Skin epidermis (tissue), 12 donors: ENCODE measurements at regions not wholly inside any gene's neighbourhood (a gene's known extent, or its start where the extent isn't known, plus 50 kb on each side); places are given as distances from the start of the nearest gene placed in this dataset.
"Not testable (repeated sequence)": the region's sequence is repeated elsewhere in the genome, so short reads cannot be mapped to it uniquely, and the experiment has no call there.

ENCODE experiments used
- H3K27ac ChIP-seq, 21 experiments: fragments of 200-600 bp; sonication (generic) in 11 of 21; one replicate each; pipeline ENCODE4 v1.5.0; 2020; ENCODE audit warnings: mild to moderate bottlenecking in 3 of 21, inconsistent platforms in 2 of 21, moderate library complexity in 2 of 21
- H3K4me3 ChIP-seq, 7 experiments: fragments of 200-600 bp; sonication (generic) in 2 of 7; one replicate each; pipeline ENCODE4 v1.5.0; 2020; ENCODE audit warnings: inconsistent platforms in 2 of 7, mild to moderate bottlenecking in 2 of 7, moderate library complexity in 1 of 7

DNA sequence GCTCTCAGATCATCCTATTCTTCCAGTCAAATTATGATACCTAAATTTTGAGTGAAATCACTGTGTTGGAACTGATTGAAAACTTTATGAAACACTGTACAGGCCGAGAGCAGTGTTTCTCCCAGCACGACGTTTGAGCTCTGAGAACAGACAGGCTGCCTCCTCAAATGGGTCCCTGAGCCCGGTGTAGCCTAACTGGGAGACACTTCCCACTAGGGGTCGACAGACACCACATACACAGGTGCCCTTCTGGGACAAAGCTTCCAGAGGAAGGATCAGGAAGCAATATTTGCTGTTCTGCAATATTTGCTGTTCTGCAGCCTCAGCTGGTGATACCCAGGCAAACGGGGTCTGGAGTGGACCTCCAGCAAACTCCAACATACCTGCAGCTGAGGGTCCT is 392.5 kb upstream of the PBX1 start:
- not testable (repeated sequence) for H3K27ac ChIP-seq, H3K4me3 ChIP-seq

DNA sequence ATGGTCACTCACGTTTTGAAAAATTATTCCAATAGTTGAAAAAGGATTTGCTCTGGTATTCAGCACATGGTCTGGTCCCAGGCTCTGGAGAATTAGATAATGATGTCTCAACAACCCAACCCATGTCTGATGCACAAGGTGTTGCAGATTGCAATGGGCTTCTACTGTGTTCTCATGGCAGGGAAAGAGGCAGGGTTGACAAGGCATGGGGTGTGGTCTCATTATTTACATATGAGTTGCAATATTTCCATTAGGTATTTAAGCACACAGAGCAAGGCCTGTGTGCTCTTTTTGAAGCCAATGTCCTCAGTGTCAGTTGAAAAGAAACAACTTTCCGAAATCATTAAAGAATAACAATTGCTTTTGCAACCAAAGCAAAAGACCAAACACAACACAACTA is 381.9 kb upstream of the PBX1 start:
- no peak overlapping the region for H3K4me3 ChIP-seq
- no peak overlapping the region for H3K27ac ChIP-seq

DNA sequence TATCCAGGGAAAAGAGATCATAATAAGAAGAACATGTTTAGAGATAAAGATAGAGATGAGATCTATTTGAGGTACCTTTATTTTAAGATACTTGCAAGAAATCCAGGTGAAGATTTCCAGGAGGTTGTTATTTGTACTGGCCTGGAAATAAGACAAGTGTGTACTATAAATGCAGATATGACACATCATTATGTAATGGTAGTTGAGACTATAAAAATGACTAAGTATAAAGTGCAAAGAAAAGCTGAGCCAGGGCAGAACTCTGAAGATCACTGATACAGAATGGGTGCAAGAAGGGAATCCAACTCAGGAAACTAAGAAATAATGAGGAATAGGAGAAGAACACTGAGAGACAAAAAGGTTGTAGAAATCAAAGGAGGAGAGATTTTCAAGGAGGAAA is 378.2 kb upstream of the PBX1 start:
- H3K4me3 ChIP-seq: no peak overlapping the region
- no peak overlapping the region for H3K27ac ChIP-seq

DNA sequence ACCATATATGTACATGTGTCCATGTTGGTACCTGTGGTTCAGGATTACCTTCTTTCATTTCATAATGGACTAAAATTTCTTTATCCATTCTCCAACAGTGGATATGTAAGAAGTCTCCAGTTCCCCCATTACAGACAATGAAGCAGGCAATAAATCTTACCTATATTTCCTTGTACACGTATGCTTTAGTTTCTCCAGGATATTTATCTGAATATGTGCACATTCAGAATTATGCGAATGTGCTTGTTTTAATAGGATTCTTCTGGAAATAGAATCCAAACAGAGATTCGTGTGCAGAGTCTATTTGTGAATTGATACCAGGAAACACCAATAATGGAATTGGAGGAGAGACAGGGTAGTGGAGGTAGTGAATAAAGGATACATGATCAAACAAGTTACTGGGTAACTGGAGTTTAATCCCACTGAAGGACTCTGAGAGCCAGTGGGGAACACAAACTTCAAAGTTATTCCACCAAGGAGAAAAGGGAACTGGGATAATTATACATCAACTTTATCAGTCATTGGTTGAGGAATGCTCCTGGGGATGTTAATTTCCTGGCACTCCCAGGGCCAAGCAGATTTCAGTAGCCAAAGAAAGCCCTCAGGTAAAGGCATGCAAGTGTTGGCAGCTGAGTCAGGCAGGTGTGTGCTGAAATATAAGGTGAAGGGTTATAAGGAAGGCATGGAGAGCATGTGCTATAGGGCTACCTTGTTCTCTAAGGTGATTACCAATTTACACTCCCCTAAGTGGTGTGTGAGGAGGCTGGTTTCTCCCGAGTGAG is 374.9 kb upstream of the PBX1 start:
- no peak overlapping the region for H3K4me3 ChIP-seq
- no peak overlapping the region for H3K27ac ChIP-seq

DNA sequence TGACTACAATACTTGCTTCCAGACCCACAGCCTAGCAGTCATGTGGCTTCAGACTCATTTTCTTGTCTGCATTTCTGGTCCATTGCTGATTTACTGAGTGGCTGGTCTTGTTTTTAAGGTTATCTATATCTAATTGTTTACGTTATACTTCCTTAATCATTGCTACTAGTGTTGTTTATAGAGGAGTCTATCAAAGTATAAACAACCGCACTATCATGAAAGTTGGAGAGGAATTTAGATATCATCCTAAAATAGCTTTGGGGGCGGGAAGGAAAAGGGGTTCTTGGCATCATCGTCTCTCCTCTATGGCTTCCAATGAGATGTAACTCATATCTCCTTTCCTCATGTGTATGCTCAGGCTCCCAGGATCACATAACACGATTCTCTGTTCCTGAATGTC is 372.1 kb upstream of the PBX1 start:
- Histone ChIP-seq H3K27ac (no peak overlapping the region), H3K4me3 (no peak overlapping the region)

DNA sequence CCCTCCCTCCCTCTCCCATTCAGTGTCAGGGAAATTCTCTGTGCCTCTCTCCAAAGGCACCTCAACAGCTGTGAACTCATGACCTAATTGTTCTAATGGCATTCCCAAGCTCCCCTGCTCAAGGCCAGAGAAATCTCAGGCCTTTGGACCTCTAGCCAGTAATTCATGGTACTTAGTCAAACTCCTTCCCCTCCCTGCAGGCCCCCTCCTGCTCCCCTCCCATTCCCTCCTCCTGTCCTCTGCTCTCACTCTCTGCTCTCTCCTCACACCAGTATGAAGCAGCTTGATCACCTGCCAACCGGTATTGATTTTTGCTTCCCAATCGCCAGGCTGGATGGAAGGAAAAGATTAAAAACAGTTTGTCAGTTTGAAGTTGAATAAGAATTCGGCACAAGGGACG is 370.5 kb upstream of the PBX1 start:
- no peak overlapping the region for H3K27ac ChIP-seq
- H3K4me3 ChIP-seq: no peak overlapping the region

DNA sequence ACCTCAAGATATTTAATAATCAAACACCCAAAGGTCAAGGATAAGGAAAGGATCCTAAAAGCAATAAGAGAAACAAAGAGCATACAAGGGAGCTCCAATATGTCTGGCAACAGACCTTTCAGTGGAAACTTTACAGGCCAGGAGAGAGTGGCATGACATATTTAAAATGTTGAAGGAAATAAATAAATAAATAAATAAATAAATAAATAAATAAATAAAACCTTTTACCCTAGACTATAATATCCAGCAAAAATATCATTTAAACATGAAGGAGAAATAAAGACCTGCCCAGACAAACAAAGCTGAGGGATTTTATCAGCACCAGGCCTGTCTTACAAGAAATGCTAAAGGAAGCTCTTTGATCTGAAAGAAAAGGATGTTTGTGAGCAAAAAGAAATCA is 367.8 kb upstream of the PBX1 start:
- Histone ChIP-seq H3K4me3 (no peak overlapping the region), H3K27ac (no peak overlapping the region)

DNA sequence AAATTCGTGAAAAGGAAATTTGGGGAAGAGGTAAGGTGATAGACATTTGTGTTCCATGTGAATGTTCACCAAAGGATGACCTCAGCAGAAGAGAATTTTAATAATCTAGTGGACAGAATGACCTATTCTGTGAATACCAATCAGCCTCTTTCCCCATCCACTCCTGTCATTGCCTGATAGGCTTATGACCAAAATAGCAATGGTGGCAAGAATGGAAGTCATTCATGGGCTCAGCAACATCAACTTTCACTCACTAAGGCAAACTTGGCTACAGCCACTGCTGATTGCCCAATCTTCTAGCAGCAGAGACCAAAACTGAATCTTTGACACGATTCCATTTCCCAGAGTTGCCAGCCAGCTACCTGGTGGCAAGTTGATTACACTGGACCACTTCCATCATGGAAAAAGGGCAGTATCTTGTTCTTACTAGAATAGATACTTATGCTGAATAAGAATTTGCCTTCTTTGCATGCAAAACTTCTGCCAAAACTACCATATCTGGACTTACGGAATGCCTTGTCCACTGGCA is 348.7 kb upstream of the PBX1 start:
- Histone ChIP-seq H3K4me3 (no peak overlapping the region), H3K27ac (no peak overlapping the region)

DNA sequence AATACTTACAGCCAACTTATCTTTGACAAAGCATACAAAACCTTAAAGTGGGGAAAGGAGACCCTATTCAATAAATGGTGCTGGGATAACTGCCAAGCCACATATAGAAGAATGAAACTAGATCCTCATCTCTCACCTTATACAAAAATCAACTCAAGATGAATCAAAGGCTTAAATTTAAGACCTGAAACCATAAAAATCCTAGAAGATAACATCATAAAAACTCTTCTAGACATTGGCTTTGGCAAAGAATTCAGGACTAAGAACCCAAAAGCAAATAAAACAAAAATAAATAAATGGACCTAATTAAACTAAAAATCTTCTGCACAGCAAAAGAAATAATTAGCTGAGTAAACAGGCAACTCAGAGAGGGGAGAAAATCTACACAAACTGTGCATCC is 335.6 kb upstream of the PBX1 start:
- H3K4me3 ChIP-seq: no peak overlapping the region

DNA sequence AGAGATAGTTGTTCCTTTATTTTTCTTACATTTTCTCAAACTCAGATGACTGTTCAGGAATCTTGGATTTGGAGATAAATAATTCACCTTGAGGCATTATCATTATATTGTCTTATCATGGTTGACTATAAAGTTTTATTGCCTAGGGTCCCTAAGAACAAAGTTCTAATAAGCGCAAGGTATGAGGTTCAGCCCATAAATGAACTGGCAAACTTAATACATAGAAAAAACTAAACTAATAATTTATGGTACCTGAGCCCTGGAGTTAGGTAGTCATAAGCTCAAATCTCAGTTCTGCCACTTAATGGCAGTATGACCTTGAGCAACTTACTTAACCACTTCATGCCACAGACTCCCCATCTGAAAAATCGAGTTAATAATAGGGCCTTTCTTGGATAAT is 334.0 kb upstream of the PBX1 start:
- Histone ChIP-seq H3K27ac (no peak overlapping the region), H3K4me3 (no peak overlapping the region)

More for the DNA sequence above, 335.6 kb upstream of the PBX1 start:
- no peak overlapping the region for H3K27ac ChIP-seq

DNA sequence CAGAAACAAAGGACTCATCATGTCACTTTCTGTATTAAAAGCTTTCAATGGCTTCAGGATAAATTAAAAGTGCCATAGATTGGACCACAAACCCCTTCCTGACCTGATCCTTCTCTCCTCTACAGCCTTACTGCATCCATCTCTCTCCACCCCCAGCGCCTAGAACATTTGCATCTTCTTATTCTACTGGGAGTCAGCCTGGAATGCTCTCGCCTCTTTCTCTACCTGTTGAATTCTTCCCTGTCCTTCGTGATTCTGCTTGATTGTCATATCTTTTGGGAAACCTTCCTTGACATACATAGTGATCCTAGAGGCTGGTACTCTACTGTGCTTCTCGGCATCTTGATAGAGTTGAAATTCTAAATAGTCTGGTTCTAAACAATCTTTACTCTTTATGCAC is 332.0 kb upstream of the PBX1 start:
- H3K4me3 ChIP-seq: no peak overlapping the region
- H3K27ac ChIP-seq: no peak overlapping the region

DNA sequence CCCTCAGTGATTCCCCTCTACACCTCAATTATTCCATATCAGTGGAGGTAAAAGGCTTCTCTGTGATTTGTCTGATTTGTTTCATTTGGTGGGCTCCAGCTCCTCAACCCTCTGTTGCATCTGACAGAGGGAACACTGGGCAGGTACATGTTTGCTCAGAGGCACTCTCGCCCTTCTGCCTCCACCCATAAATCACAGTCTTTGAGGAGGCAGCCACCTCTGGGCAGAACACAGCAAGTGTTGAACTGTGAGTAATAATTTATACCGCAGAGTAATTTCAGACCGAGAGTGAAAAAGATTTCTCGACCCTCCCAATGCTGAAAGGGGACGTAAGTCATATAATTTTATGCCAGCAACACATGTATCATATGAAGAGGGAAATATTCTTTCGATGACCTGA is 330.1 kb upstream of the PBX1 start:
- Histone ChIP-seq H3K4me3 (no peak overlapping the region), H3K27ac (no peak overlapping the region)

DNA sequence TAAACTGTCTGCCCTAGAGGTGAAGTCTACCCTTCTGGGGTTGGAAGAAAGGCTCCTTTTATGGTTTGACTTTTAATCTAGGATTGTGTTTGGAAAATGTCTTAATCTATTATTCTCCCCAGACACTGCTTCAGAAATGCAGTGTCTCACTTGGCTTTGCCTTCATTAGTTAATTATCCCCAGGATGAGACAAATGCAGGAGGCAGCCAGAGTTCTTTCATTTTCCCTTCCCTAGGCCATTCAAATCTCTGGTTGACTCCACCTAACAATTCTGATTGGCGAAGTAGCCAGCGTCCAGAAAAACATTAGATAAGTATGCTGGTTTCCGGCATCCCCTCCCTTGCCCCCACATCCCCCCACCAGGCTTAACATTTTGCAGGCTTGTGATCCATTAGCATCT is 325.8 kb upstream of the PBX1 start:
- Histone ChIP-seq H3K4me3 (no peak overlapping the region), H3K27ac (no peak overlapping the region)

DNA sequence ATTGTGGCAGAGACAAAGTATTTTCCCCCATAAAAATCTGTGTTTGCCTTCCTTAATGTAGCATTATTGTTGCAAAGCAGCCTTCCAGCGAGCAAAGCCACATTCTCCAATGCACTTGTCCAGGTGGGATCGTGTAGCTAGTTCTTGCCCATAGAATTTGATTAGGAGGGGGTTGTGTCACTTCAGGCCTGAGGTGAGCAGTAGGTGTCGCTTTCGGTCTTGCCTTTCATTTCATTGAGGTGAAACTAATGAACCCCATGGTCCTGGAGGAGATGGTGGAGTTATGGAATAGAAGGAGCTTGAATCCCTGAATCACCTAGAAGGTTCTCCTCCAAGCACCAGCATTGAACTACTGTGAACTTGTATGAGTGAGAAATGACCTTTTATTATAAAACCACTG is 318.9 kb upstream of the PBX1 start:
- H3K27ac ChIP-seq: no peak overlapping the region
- H3K4me3 ChIP-seq: no peak overlapping the region

DNA sequence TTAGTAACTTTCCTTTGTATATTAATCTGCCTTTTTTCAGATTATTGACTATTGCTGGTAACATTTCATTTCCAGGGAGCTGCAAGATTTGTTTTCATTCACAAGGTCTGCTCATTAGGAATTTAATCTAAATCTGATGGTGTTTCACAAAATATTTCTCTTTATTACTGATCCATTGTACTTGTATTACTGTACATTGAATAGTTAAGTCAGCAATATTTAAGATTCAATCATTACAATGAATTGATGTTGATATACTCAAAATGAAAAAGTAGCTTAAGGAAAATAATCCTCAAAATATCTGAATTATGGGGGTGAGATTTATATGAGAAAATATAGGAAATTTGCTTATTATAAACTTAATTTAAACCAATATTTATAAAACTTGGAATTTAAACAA is 308.6 kb upstream of the PBX1 start:
- no peak overlapping the region for H3K27ac ChIP-seq
- H3K4me3 ChIP-seq: no peak overlapping the region

DNA sequence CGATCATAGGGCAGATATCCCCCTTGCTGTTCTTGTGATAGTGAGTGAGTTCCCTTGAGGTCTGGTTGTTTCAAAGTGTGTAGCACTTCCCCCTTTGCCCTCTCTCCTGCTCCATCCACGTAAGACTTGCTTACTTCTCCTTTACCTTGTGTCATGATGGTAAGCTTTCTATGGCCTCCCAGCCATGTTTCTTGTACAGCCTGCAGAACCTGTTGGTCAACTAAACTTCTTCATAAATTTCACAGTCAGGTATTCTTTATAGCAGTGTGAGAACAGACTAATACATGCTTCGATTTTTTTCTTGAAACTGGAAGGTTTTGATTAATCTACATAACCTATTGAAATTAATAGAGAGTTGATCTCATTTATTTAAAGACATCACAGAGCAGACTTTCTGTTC is 302.5 kb upstream of the PBX1 start:
- H3K27ac ChIP-seq: no peak overlapping the region
- H3K4me3 ChIP-seq: no peak overlapping the region

DNA sequence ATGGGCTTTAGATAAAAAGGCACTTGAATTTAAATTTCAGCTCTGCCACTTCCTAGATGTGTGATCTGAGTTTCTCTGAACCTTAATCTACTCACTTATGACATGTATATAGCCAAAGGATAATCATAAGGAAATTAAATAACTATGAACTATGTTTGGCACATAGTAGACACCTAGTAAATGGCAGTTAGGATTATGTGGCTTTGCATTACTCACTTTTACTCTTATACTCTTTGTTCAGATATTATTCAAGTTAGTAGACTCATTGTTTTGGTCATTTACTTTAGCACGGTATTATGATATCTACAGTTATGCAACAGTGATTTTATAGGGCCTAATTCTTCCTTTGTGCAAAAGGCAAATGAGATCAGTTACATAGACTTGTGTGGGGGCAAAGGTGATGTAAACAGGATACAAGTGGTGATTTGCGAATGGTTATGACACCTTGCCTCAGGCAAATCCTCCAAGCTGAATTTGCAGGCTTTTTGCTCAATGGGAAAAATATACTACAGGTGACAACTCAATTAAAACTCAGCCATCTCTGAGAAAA is 297.2 kb upstream of the PBX1 start:
- Histone ChIP-seq H3K27ac (no peak overlapping the region), H3K4me3 (no peak overlapping the region)

DNA sequence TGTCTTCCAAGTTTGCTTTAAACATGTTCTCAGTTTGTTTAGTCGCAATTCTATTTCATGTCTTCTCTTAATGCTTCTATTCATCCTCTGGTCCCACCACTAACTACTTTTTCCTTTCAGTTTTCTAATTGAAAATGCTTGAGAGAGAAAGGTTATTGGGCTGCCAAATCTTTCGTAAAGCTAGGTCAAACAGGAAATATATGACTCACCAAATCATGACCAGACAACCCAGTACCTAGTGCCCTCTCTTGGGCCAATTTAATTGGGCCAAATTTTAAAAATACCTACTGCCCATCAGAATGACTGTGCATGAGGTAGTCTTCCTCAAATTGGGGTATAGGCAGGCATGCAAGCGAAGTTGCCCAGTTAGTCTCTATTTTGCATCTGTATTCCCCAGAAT is 295.4 kb upstream of the PBX1 start:
- H3K27ac ChIP-seq: no peak overlapping the region
- no peak overlapping the region for H3K4me3 ChIP-seq

DNA sequence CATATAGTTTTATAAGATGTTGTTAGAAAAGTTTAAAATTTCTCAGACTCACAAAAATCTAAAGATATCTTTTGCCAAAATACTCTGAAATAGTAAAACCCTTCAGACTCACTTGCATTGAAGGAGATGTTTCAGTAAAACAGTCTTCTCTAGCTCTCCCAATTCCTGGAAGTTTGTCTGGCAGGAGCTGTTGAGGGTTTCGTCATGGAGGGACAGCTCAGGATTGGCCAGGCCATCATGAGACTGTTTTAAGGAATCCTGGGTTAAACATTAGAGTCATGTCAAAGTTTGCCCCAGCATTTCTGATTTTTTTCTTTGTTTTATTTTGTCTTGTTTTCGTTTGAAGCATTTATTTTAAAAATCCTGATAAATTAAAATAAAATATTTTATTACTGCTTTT is 293.8 kb upstream of the PBX1 start:
- H3K4me3 ChIP-seq: no peak overlapping the region
- H3K27ac ChIP-seq: no peak overlapping the region

DNA sequence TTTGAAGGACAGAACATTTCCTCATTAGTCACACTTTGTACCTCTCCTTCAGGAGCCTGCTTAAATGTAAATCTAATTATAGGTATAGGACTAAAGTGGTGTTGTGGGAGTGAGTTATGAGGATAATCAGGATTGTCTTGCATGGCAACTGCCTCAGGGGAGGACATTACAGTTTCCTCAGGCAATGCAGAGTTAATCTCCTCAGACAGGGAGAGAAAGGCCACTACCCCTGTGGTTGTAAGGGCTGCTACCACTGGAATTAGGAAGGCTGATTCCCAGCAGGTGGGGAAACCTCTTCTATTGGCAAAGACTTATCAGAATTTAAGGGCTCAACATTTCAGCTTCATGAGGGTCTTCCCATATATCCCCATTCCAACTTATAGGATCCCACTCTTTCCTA is 286.8 kb upstream of the PBX1 start:
- Histone ChIP-seq H3K27ac (no peak overlapping the region), H3K4me3 (no peak overlapping the region)

DNA sequence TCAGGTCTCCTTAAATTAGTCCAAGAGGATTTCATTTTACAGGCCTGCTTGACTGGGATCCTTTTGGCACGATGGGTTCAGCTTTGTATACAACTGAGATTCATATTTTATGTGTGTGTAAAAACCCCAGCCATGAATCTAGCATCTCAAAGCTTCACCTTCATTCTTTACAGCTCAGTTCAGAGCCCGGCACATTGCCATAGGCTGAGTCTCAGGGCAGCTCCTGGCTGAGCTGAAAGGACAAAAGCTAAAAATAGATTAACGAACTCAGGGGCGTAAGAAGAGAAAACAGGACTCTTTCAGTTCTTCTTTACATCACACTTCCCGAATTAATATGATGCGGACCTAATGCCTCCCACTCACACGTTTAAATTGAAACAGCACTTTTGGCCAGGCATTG is 262.8 kb upstream of the PBX1 start:
- no peak overlapping the region for H3K27ac ChIP-seq
- H3K4me3 ChIP-seq: no peak overlapping the region

DNA sequence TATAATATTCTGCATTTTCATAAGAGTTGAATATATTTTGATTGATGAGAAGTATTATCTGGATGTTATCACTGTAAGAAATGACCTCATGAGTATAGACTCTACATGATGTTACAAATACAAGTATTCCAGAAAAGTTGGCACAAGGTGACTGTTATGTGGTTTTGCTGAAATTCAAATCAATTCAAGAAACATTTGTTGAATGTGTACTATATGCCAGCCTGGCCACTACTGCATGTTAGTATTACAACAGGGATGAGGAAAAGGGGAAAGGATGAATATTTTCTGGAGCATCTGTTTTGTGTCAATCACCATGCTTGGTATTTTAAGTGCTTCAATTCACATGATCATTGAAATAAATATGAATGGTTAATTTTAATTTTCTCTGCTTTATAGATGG is 250.9 kb upstream of the PBX1 start:
- Histone ChIP-seq H3K4me3 (no peak overlapping the region), H3K27ac (no peak overlapping the region)
